H9 (cell line): ENCODE measurements at regions not wholly inside any gene's neighbourhood (a gene's known extent, or its start where the extent isn't known, plus 50 kb on each side); places are given as distances from the start of the nearest gene placed in this dataset.

Experiments
- DNase-seq: peaks from one replicate; pipeline ENCODE4 v3.0.0-alpha.2; 2017
- H2AFZ ChIP-seq: one replicate; pipeline ENCODE4 v1.6.1; 2013; ENCODE audit warnings: mild to moderate bottlenecking, low read length, control low read depth, moderate library complexity
- H2AK5ac ChIP-seq: 2 replicates; pipeline ENCODE4 v1.6.1; 2013; ENCODE audit warnings: low read length, control low read depth, mixed read lengths; ENCODE audit not compliant: insufficient read length
- H2BK120ac ChIP-seq: one replicate; pipeline ENCODE4 v1.6.1; 2013; ENCODE audit warnings: low read depth, mild to moderate bottlenecking, low read length, control low read depth, inconsistent platforms; ENCODE audit not compliant: poor library complexity, severe bottlenecking
- H2BK12ac ChIP-seq: 2 replicates; pipeline ENCODE4 v1.6.1; 2013; ENCODE audit warnings: low read length, control low read depth, mixed read lengths, low read depth; ENCODE audit not compliant: insufficient read length
- H2BK15ac ChIP-seq: 2 replicates; pipeline ENCODE4 v1.6.1; 2013; ENCODE audit warnings: low read depth, low read length, control low read depth
- H2BK20ac ChIP-seq: one replicate; pipeline ENCODE4 v1.6.1; 2013; ENCODE audit warnings: low read depth, mild to moderate bottlenecking, low read length, control low read depth, inconsistent platforms; ENCODE audit not compliant: poor library complexity, severe bottlenecking
- H2BK5ac ChIP-seq: 2 replicates; pipeline ENCODE4 v1.6.1; 2013; ENCODE audit warnings: low read length, control low read depth, mixed read lengths; ENCODE audit not compliant: insufficient read length
- H3K14ac ChIP-seq: 2 replicates; pipeline ENCODE4 v1.6.1; 2013; ENCODE audit warnings: low read length, control low read depth; ENCODE audit not compliant: insufficient read depth
- H3K18ac ChIP-seq: 2 replicates; pipeline ENCODE4 v1.6.1; 2013; ENCODE audit warnings: low read depth, mild to moderate bottlenecking, mixed read lengths, low read length, control low read depth; ENCODE audit not compliant: insufficient read length
- H3K23ac ChIP-seq: 2 replicates; pipeline ENCODE4 v1.6.1; 2013; ENCODE audit warnings: low read length, control low read depth, mixed read lengths, low read depth; ENCODE audit not compliant: insufficient read length
- H3K23me2 ChIP-seq: 2 replicates; pipeline ENCODE4 v1.6.1; 2013; ENCODE audit warnings: low read depth, mild to moderate bottlenecking, mixed read lengths, low read length, control low read depth; ENCODE audit not compliant: insufficient read length, poor library complexity, severe bottlenecking
- H3K27ac ChIP-seq: 2 replicates; pipeline ENCODE4 v1.5.1; 2013; ENCODE audit warnings: low read length, control low read depth, mixed read lengths, low read depth; ENCODE audit not compliant: insufficient read length
- H3K27me3 ChIP-seq: 2 replicates; pipeline ENCODE4 v1.6.1; 2013; ENCODE audit warnings: low read length, control low read depth, inconsistent platforms; ENCODE audit not compliant: insufficient read depth
- H3K4ac ChIP-seq: 2 replicates; pipeline ENCODE4 v1.6.1; 2013; ENCODE audit warnings: low read depth, mild to moderate bottlenecking, control low read depth, inconsistent platforms, low read length, moderate library complexity
- H3K4me1 ChIP-seq: 2 replicates; pipeline ENCODE4 v1.6.1; 2013; ENCODE audit warnings: low read length, control low read depth, inconsistent platforms; ENCODE audit not compliant: insufficient read depth
- H3K4me2 ChIP-seq: 2 replicates; pipeline ENCODE4 v1.6.1; 2013; ENCODE audit warnings: low read length, control low read depth, mixed read lengths; ENCODE audit not compliant: insufficient read length, insufficient read depth
- H3K56ac ChIP-seq: 2 replicates; pipeline ENCODE4 v1.6.1; 2013; ENCODE audit warnings: low read depth, mild to moderate bottlenecking, mixed read lengths, low read length, control low read depth; ENCODE audit not compliant: insufficient read length
- H3K79me1 ChIP-seq: 2 replicates; pipeline ENCODE4 v1.6.1; 2013; ENCODE audit warnings: low read depth, mild to moderate bottlenecking, moderate library complexity, low read length, control low read depth, inconsistent platforms; ENCODE audit not compliant: insufficient read depth, poor library complexity, severe bottlenecking
- H3K79me2 ChIP-seq: 2 replicates; pipeline ENCODE4 v1.6.1; 2013; ENCODE audit warnings: low read length, control low read depth, inconsistent platforms; ENCODE audit not compliant: insufficient read depth
- H3K9ac ChIP-seq: 2 replicates; pipeline ENCODE4 v1.6.1; 2013; ENCODE audit warnings: low read length, control low read depth, mixed read lengths; ENCODE audit not compliant: insufficient read length; ENCODE audit errors: extremely low read depth
- H3K9me3 ChIP-seq: one replicate; pipeline ENCODE4 v1.6.1; 2013; ENCODE audit warnings: low read depth, low read length, inconsistent platforms; ENCODE audit not compliant: control insufficient read depth
- H3T11ph ChIP-seq: one replicate; pipeline ENCODE4 v1.6.1; 2013; ENCODE audit warnings: mild to moderate bottlenecking, low read length, control low read depth, inconsistent platforms
- H4K20me1 ChIP-seq: one replicate; pipeline ENCODE4 v1.6.1; 2013; ENCODE audit not compliant: control insufficient read depth, insufficient read length, insufficient read depth
- H4K5ac ChIP-seq: 2 replicates; pipeline ENCODE4 v1.6.1; 2013; ENCODE audit warnings: low read depth, mild to moderate bottlenecking, mixed read lengths, low read length, control low read depth; ENCODE audit not compliant: insufficient read length
- H4K8ac ChIP-seq: replicated peaks from 2 replicates; pipeline ENCODE4 v1.6.1; 2013; ENCODE audit warnings: low read length, control low read depth, mixed read lengths, low read depth; ENCODE audit not compliant: insufficient read length
- H4K91ac ChIP-seq: 2 replicates; pipeline ENCODE4 v1.6.1; 2013; ENCODE audit warnings: low read depth, mild to moderate bottlenecking, moderate library complexity, mixed read lengths, low read length, control low read depth; ENCODE audit not compliant: insufficient read length
- H3K27ac Mint-ChIP-seq, 3 experiments: 2 replicates in 2 of 3; 3 replicates in 1 of 3; pipeline ENCODE4 v1.8.0; 2020 to 2021; ENCODE audit warnings: mixed read lengths in 3 of 3, mild to moderate bottlenecking in 1 of 3, moderate library complexity in 1 of 3
- H3K27me3 Mint-ChIP-seq: 2 replicates; pipeline ENCODE4 v1.8.0; 2021; ENCODE audit warnings: low read depth, mild to moderate bottlenecking, moderate library complexity, mixed read lengths
- H3K36me3 Mint-ChIP-seq, 3 experiments: 2 replicates in 2 of 3; 3 replicates in 1 of 3; pipeline ENCODE4 v1.8.0; 2020 to 2021; ENCODE audit warnings: low read depth in 3 of 3, mixed read lengths in 3 of 3; ENCODE audit not compliant: insufficient read depth in 1 of 3
- H3K4me1 Mint-ChIP-seq, 2 experiments: 2 replicates each; pipeline ENCODE4 v1.8.0; 2020; ENCODE audit warnings: mixed read lengths in 2 of 2
- H3K4me3 Mint-ChIP-seq, 2 experiments: 2 replicates in 1 of 2; 3 replicates in 1 of 2; pipeline ENCODE4 v1.8.0; 2020 to 2021; ENCODE audit warnings: mild to moderate bottlenecking in 2 of 2, mixed read lengths in 2 of 2, moderate library complexity in 1 of 2
- H3K9me3 Mint-ChIP-seq, 2 experiments: 2 replicates in 1 of 2; 3 replicates in 1 of 2; pipeline ENCODE4 v1.8.0; 2020; ENCODE audit warnings: mild to moderate bottlenecking in 2 of 2, mixed read lengths in 2 of 2, moderate library complexity in 1 of 2
- WGBS: extraction: QIAGEN DNeasy Blood & Tissue Kit; methylation state at CpG from one replicate; pipeline ENCODE4 v1.1.7; 2013; ENCODE audit warnings: missing lambda C conversion rate, low lambda C conversion rate, mixed read lengths; ENCODE audit not compliant: insufficient read length; ENCODE audit errors: extremely low coverage; 5-methylcytosine and 5-hydroxymethylcytosine counted together
- TF ChIP-seq, protein P1 (sequence below): fragments of 200-600 bp; sonication (generic); conservative IDR thresholded peaks from 3 replicates; pipeline ENCODE4 v1.8.0; 2021; ENCODE audit warnings: antibody characterized with exemption, mild to moderate bottlenecking

- H3K4me1 Mint-ChIP-seq, result peaks cover 0 to 6% of the 10 kb centered on the region in 2 experiments; a peak in 2 of 4 replicates
- Histone ChIP-seq H2BK5ac (no peak overlapping the region), H2BK20ac (no peak overlapping the region), H3K27me3 (no peaks in the 10 kb centered on the region), H3K79me2 (no peaks in the 10 kb centered on the region), H2BK12ac (no peak overlapping the region), H4K5ac (no peak overlapping the region), H3K9me3 (no peaks in the 10 kb centered on the region), H2AFZ (no peak overlapping the region), H3K56ac (no peak overlapping the region), H3K9ac (no peak overlapping the region), H3K4me1 (no peaks in the 10 kb centered on the region), H3K27ac (no peak overlapping the region), H2BK15ac (no peak overlapping the region), H3K4me2 (no peak overlapping the region), H3K23me2 (no peaks in the 10 kb centered on the region), H3K18ac (no peak overlapping the region), H3K14ac (no peak overlapping the region), H4K20me1 (no peaks in the 10 kb centered on the region), H2BK120ac (no peak overlapping the region), H3K23ac (no peak overlapping the region), H4K8ac (no peak overlapping the region), H4K91ac (no peak overlapping the region), H3K79me1 (no peaks in the 10 kb centered on the region), H3K4ac (no peak overlapping the region), H2AK5ac (no peak overlapping the region), H3T11ph (no peak overlapping the region)
- TF ChIP-seq, protein P1, sequence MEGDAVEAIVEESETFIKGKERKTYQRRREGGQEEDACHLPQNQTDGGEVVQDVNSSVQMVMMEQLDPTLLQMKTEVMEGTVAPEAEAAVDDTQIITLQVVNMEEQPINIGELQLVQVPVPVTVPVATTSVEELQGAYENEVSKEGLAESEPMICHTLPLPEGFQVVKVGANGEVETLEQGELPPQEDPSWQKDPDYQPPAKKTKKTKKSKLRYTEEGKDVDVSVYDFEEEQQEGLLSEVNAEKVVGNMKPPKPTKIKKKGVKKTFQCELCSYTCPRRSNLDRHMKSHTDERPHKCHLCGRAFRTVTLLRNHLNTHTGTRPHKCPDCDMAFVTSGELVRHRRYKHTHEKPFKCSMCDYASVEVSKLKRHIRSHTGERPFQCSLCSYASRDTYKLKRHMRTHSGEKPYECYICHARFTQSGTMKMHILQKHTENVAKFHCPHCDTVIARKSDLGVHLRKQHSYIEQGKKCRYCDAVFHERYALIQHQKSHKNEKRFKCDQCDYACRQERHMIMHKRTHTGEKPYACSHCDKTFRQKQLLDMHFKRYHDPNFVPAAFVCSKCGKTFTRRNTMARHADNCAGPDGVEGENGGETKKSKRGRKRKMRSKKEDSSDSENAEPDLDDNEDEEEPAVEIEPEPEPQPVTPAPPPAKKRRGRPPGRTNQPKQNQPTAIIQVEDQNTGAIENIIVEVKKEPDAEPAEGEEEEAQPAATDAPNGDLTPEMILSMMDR, result no peak
- no peaks in the 10 kb centered on the region for H3K27me3 Mint-ChIP-seq
- H3K9me3 Mint-ChIP-seq, result no peaks in the 10 kb centered on the region
- WGBS, result no CpG with 5 or more reads among the region's 12 CpGs
- H3K4me3 Mint-ChIP-seq, result no peak overlapping the region
- no peak overlapping the region for H3K27ac Mint-ChIP-seq
- no peaks in the 10 kb centered on the region for H3K36me3 Mint-ChIP-seq
- no peak for DNase-seq
These were observed 820.5 kb upstream of the TMPRSS15 start for GRCh38 chr21:19224090-19224489.
